Uterus (tissue), 3 donors: ENCODE measurements at regions not wholly inside any gene's neighbourhood (a gene's known extent, or its start where the extent isn't known, plus 50 kb on each side); places are given as distances from the start of the nearest gene placed in this dataset.

ENCODE experiments used
- DNase-seq, 2 donors: peaks; one replicate each; pipeline ENCODE4 v3.0.0-alpha.2; 2019 to 2020
- H3K27ac ChIP-seq, 2 donors: fragments of 200-600 bp; sonication (generic); 1 replicate in 1 of 2; 2 replicates in 1 of 2; pipeline ENCODE4 v1.5.1; 2016 to 2018
- H3K27me3 ChIP-seq, 2 donors: fragments of 200-600 bp; sonication (generic); one replicate each; pipeline ENCODE4 v1.5.1; 2018 to 2019; ENCODE audit warnings: control low read depth in 1 of 2
- H3K36me3 ChIP-seq, 2 donors: fragments of 200-600 bp; sonication (generic); one replicate each; pipeline ENCODE4 v1.5.1; 2019; ENCODE audit warnings: control low read depth in 1 of 2
- H3K4me1 ChIP-seq, 2 donors: fragments of 200-600 bp; sonication (generic); one replicate each; pipeline ENCODE4 v1.5.1; 2018 to 2019; ENCODE audit warnings: control low read depth in 1 of 2
- H3K4me3 ChIP-seq, 2 donors: fragments of 200-600 bp; sonication (generic); 1 replicate in 1 of 2; 2 replicates in 1 of 2; pipeline ENCODE4 v1.5.1; 2018 to 2019; ENCODE audit warnings: mild to moderate bottlenecking in 1 of 2
- H3K9me3 ChIP-seq, 2 donors: fragments of 200-600 bp; sonication (generic); one replicate each; pipeline ENCODE4 v1.5.1; 2019; ENCODE audit warnings: control low read depth in 1 of 2
- CTCF ChIP-seq, 4 experiments: fragments of 200-600 bp in 2 of 4; fragments of 450-650 bp in 2 of 4; sonication (generic) in 2 of 4; IDR thresholded peaks; one replicate each; pipeline ENCODE4 v1.5.1; 2016 to 2019; ENCODE audit warnings: antibody characterized with exemption in 4 of 4, mild to moderate bottlenecking in 2 of 4, moderate library complexity in 1 of 4
- POLR2A ChIP-seq, 2 donors: fragments of 450-650 bp; IDR thresholded peaks; one replicate each; pipeline ENCODE4 v1.6.1; 2016; ENCODE audit warnings: antibody characterized with exemption in 2 of 2, mild to moderate bottlenecking in 1 of 2, moderate library complexity in 1 of 2
- intact Hi-C: fragments of 100-400 bp; cut with DNase I; formaldehyde crosslinking; loops from one replicate; pipeline ENCODE4 v1.15.1; 2023; ENCODE audit warnings: low total_unique reads
- donor health status: DM: yes; HTN: yes; CAD: no.

DNA sequence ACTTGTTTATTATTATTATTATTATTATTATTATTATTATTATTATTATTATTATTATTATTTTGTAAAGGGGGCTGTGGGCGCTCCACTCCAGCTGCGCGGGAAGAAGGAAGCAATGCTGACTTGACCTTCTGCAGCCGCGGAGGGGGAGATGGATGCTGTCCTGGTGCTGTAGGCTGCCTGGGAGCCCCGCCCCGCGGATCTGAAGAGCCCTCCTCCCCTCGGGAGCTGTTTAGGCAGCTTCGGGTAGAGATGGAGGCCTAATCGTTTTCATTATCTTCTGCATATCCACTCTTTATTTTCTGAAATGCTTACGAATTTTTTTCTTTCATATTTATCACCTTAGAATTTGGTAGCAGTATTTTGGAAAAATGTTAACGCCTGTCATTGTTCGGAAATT, 101.2 kb upstream of the KLF6 start:
- H3K4me1 ChIP-seq: peaks cover 6 to 16% of the 10 kb centered on the region in 2 donors
- no peaks in the 10 kb centered on the region for H3K9me3 ChIP-seq
- DNase-seq: peak; percentile 59 to 69
- no peak for TF ChIP-seq POLR2A (IDR thresholded peaks at IDR 0.05)
- TF ChIP-seq CTCF (IDR thresholded peaks at IDR 0.05): no peak
- intact Hi-C loops: no loop called here
- no peaks in the 10 kb centered on the region for H3K36me3 ChIP-seq
- peak overlapping the region; percentile 82 to 92 for H3K27ac ChIP-seq
- no peak overlapping the region for H3K4me3 ChIP-seq
- no peaks in the 10 kb centered on the region for H3K27me3 ChIP-seq

DNA sequence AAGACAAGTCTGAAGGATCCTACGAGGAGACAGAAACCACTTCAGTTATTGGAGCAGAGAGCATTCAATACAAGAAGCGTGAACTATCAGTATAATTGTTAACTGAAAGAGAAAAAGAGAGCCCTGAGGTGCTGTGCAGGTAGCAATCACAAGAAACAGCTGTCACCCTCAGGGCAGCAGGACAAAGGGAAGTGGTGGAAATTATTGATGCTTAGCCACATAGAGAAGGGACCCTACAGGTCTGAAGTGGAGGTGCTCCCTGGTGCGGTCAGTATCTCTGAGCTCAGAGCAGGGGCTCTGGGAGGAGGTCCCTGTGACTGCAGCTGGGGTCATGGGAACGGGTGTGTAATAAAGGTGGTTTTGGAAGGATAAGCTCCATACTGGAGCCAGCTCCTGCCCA, 97.8 kb upstream of the KLF6 start:
- TF ChIP-seq POLR2A (IDR thresholded peaks at IDR 0.05): no peak
- TF ChIP-seq CTCF (IDR thresholded peaks at IDR 0.05): no peak
- Histone ChIP-seq H3K9me3 (no peaks in the 10 kb centered on the region), H3K36me3 (no peaks in the 10 kb centered on the region), H3K4me1 (peaks cover 6 to 16% of the 10 kb centered on the region in 2 donors), H3K4me3 (no peak overlapping the region), H3K27me3 (no peaks in the 10 kb centered on the region), H3K27ac (no peak overlapping the region)
- intact Hi-C loops: no loop called here
- DNase-seq: no peak

- Histone ChIP-seq H3K4me1 (peaks cover 0 to 5% of the 10 kb centered on the region in 2 donors), H3K36me3 (no peaks in the 10 kb centered on the region), H3K4me3 (no peak overlapping the region), H3K9me3 (no peaks in the 10 kb centered on the region), H3K27me3 (no peaks in the 10 kb centered on the region), H3K27ac (no peak overlapping the region)
- intact Hi-C loops: no loop called here
- no peak for DNase-seq
- no peak for TF ChIP-seq POLR2A (IDR thresholded peaks at IDR 0.05)
- no peak for TF ChIP-seq CTCF (IDR thresholded peaks at IDR 0.05)
Measured at GRCh38 chr10:3881622-3882021, 96.6 kb upstream of the KLF6 start.

DNA sequence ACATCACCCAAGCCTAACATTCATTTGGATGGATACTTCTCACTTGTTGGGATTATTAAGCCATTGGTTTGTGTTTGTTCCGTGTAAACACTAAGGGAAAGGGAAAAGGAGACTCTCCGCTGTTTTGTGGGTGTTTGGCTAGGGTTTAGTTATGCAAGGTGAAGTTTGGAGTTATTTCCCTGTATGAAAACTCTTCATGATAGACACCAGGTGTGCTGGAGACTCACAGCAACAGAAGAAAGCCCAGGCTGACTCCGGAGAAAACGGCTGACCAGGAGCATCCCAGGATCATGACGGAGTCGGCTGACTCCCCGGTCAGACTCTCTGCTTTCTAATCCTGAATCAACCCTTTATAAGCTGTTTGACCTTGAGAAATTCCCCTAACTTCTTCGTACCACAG, 94.1 kb upstream of the KLF6 start:
- no peaks in the 10 kb centered on the region for H3K36me3 ChIP-seq
- intact Hi-C loops: no loop called here
- H3K27me3 ChIP-seq: no peaks in the 10 kb centered on the region
- H3K9me3 ChIP-seq: no peaks in the 10 kb centered on the region
- H3K4me1 ChIP-seq: no peaks in the 10 kb centered on the region
- no peak overlapping the region for H3K4me3 ChIP-seq
- no peak for DNase-seq
- no peak overlapping the region for H3K27ac ChIP-seq
- no peak for TF ChIP-seq POLR2A (IDR thresholded peaks at IDR 0.05)
- TF ChIP-seq CTCF (IDR thresholded peaks at IDR 0.05): no peak

- TF ChIP-seq POLR2A (IDR thresholded peaks at IDR 0.05) (no peak), CTCF (IDR thresholded peaks at IDR 0.05) (no peak)
- Histone ChIP-seq H3K4me3 (no peak overlapping the region), H3K27ac (no peak overlapping the region), H3K4me1 (no peaks in the 10 kb centered on the region), H3K27me3 (no peaks in the 10 kb centered on the region), H3K36me3 (no peaks in the 10 kb centered on the region), H3K9me3 (no peaks in the 10 kb centered on the region)
- intact Hi-C loops: no loop called here
- no peak for DNase-seq
Measured at GRCh38 chr10:3877211-3878000, 92.4 kb upstream of the KLF6 start.
